Colon (tissue), 2 donors: ENCODE measurements at regions not wholly inside any gene's neighbourhood (a gene's known extent, or its start where the extent isn't known, plus 50 kb on each side); places are given as distances from the start of the nearest gene placed in this dataset.
"Not testable (repeated sequence)": the region's sequence is repeated elsewhere in the genome, so short reads cannot be mapped to it uniquely, and the experiment has no call there.

Experiments
- FAIRE-seq: peaks from 2 replicates; lab custom pipeline; 2012; peaks lifted over from hg19 to GRCh38; lab: Jason Lieb, UNC
- donor health status: control.
- donor health status: control.

- no peak for FAIRE-seq
Measured at GRCh38 chr16:66206363-66206762, 160.1 kb upstream of the CDH5 start.

GRCh38 chr16:66205287-66206231 lies 160.9 kb upstream of the CDH5 start:
- no peak for FAIRE-seq

- FAIRE-seq: no peak
Measured at GRCh38 chr16:66204756-66205155, 161.7 kb upstream of the CDH5 start.

- no peak for FAIRE-seq
Measured at GRCh38 chr16:66203476-66203875, 163.0 kb upstream of the CDH5 start.

- no peak for FAIRE-seq
Measured at GRCh38 chr16:66199189-66199588, 167.3 kb upstream of the CDH5 start.

GRCh38 chr16:66198641-66199040 lies 167.8 kb upstream of the CDH5 start:
- FAIRE-seq: no peak

- no peak for FAIRE-seq
Measured at GRCh38 chr16:66197668-66198278, 168.7 kb upstream of the CDH5 start.

- no peak for FAIRE-seq
Measured at GRCh38 chr16:66196770-66197169, 169.7 kb upstream of the CDH5 start.

GRCh38 chr16:66194866-66195265 lies 171.6 kb upstream of the CDH5 start:
- no peak for FAIRE-seq

GRCh38 chr16:66193543-66194229 lies 172.8 kb upstream of the CDH5 start:
- no peak for FAIRE-seq

GRCh38 chr16:66190411-66190810 lies 176.1 kb upstream of the CDH5 start:
- no peak for FAIRE-seq

GRCh38 chr16:66189951-66190350 lies 176.5 kb upstream of the CDH5 start:
- FAIRE-seq: no peak

GRCh38 chr16:66188917-66189725 lies 177.4 kb upstream of the CDH5 start:
- FAIRE-seq: no peak

- no peak for FAIRE-seq
Measured at GRCh38 chr16:66186251-66186785, 180.2 kb upstream of the CDH5 start.

GRCh38 chr16:66182592-66182991 lies 183.9 kb upstream of the CDH5 start:
- no peak for FAIRE-seq

- FAIRE-seq: no peak
Measured at GRCh38 chr16:66176731-66177130, 189.8 kb upstream of the CDH5 start.

GRCh38 chr16:66176111-66176510 lies 190.4 kb upstream of the CDH5 start:
- FAIRE-seq: no peak

- no peak for FAIRE-seq
Measured at GRCh38 chr16:66175636-66176035, 190.9 kb upstream of the CDH5 start.

- no peak for FAIRE-seq
Measured at GRCh38 chr16:66175058-66175457, 191.4 kb upstream of the CDH5 start.

GRCh38 chr16:66173796-66174195 lies 192.7 kb upstream of the CDH5 start:
- not testable (repeated sequence) for FAIRE-seq

- not testable (repeated sequence) for FAIRE-seq
Measured at GRCh38 chr16:66173181-66173580, 193.3 kb upstream of the CDH5 start.

GRCh38 chr16:66172463-66172862 lies 194.0 kb upstream of the CDH5 start:
- FAIRE-seq: no peak
